Omental fat pad (tissue), 3 donors: ENCODE measurements at regions not wholly inside any gene's neighbourhood (a gene's known extent, or its start where the extent isn't known, plus 50 kb on each side); places are given as distances from the start of the nearest gene placed in this dataset.

Experiments used
- ATAC-seq: fragments of 150-250 bp; one replicate; pipeline ENCODE4 v1.9.1; 2016; ENCODE audit warnings: mild to moderate bottlenecking, moderate library complexity; ENCODE audit not compliant: low FRiP score
- DNase-seq: peaks from one replicate; pipeline ENCODE4 v3.0.0-alpha.2; 2019; ENCODE audit warnings: low spot score
- TF ChIP-seq, protein P1 (sequence below), 3 donors: fragments of 450-650 bp; IDR thresholded peaks; one replicate each; pipeline ENCODE4 v1.5.1; 2016 to 2017; ENCODE audit warnings: antibody characterized with exemption in 3 of 3, mild to moderate bottlenecking in 3 of 3, moderate library complexity in 2 of 3

DNA sequence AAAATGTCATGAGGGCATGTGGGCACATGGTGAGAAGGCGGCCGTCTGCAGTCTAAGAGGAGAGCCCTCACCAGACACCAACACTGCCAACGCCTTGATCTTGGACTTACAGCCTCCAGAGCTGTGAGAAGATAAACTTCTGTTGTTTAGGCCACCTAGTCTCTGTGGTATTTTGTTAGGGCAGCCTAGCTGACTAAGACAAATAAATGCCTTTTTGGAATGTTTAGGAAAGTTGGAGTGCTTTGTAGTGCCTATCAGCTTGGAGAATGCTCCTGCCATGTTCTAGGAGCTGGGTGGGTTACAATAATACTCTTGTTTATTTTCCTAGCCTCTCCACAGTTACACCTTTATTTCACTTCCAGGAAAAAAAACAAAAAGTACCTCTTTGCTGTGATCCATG lies 92.0 kb downstream of the SPP2 start:
- no peak for DNase-seq
- TF ChIP-seq, protein P1, sequence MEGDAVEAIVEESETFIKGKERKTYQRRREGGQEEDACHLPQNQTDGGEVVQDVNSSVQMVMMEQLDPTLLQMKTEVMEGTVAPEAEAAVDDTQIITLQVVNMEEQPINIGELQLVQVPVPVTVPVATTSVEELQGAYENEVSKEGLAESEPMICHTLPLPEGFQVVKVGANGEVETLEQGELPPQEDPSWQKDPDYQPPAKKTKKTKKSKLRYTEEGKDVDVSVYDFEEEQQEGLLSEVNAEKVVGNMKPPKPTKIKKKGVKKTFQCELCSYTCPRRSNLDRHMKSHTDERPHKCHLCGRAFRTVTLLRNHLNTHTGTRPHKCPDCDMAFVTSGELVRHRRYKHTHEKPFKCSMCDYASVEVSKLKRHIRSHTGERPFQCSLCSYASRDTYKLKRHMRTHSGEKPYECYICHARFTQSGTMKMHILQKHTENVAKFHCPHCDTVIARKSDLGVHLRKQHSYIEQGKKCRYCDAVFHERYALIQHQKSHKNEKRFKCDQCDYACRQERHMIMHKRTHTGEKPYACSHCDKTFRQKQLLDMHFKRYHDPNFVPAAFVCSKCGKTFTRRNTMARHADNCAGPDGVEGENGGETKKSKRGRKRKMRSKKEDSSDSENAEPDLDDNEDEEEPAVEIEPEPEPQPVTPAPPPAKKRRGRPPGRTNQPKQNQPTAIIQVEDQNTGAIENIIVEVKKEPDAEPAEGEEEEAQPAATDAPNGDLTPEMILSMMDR (IDR thresholded peaks at IDR 0.05): no peak
- no peak for ATAC-seq

DNA sequence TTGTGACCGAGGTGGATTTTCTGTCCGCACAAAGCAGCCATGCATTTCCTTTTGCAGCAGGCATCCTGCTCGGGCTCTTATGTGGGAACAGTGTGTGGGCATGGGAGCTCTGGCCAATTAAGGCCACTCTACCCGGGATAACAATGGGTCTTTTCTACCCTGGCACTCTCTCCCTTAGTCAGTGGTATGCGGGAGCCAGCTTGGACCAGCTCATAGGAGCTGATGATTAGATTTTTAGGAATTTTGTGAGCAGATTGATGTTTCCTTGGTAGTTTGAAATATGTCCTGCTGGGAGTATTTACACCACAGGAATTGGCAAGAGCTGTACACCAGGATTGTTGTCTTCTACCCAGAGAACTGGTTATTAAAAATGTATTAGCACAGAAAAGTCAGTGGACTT lies 89.3 kb downstream of the SPP2 start:
- ATAC-seq (no peak), DNase-seq (no peak)
- TF ChIP-seq, protein P1 (IDR thresholded peaks at IDR 0.05): no peak

DNA sequence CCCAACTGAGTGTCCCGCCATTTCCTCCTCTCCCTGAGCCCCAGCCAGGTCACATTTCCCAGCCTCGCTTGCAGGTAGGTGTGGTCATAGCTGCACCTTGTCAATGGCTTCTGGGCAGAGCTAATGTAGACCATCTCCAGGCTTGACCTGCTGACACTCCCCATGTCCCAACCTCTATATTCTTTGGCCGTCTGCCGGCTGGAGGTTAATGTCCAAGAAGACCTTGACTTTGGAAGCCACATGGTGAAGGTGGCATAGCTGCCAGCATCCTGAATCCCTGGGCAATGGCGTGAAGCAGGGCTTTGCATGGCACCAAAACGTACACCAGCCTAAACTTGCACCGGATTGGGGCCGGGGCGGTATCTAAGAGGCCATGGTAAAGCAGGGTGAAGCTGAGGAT lies 88.3 kb downstream of the SPP2 start:
- DNase-seq (no peak), ATAC-seq (no peak)
- TF ChIP-seq, protein P1 (IDR thresholded peaks at IDR 0.05): no peak

GRCh38 chr2:234137400-234138014 lies 87.0 kb downstream of the SPP2 start:
- ATAC-seq (no peak), DNase-seq (no peak)
- TF ChIP-seq, protein P1 (IDR thresholded peaks at IDR 0.05): no peak

GRCh38 chr2:234136461-234136860 lies 86.0 kb downstream of the SPP2 start:
- TF ChIP-seq, protein P1 (IDR thresholded peaks at IDR 0.05): no peak
- DNase-seq: no peak
- ATAC-seq: no peak

DNA sequence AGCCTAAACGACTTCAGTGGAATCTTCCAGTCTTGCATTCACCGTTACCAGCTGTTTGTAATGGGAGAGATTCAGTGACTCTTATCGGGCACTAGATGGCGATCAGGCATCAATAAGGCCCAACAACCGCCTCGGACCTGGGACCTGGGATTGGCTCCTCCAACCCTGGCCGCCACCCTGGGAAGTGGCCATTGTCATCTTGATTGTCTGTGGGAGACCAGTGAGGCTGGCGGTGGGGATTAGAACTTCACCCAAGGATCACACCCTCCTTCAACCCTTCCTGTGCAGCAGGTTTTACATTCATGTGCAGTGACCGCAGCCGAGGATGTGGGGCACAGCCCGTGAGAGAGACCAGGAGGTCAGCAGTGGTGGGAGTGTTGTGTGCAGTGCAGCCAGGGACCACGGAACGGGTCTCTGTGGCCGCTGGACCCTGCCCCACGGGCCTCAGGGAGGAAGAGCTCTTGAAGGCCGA lies 85.3 kb downstream of the SPP2 start:
- ATAC-seq: peak; percentile 58
- TF ChIP-seq, protein P1 (IDR thresholded peaks at IDR 0.05): peak in 1 of 3 donors; percentile 65
- DNase-seq: no peak

GRCh38 chr2:234134496-234134895 lies 84.0 kb downstream of the SPP2 start:
- ATAC-seq (no peak), DNase-seq (no peak)
- TF ChIP-seq, protein P1 (IDR thresholded peaks at IDR 0.05): no peak
